Astrocyte of the spinal cord (primary cell): ENCODE measurements at regions not wholly inside any gene's neighbourhood (a gene's known extent, or its start where the extent isn't known, plus 50 kb on each side); places are given as distances from the start of the nearest gene placed in this dataset.

Experiments used
- DNase-seq: peaks from one replicate; pipeline ENCODE4 v3.0.0; 2011; ENCODE audit warnings: low read depth, low spot score
- H3K4me3 ChIP-seq: 2 replicates; pipeline ENCODE4 v1.5.1; 2011; ENCODE audit warnings: low read depth, mild to moderate bottlenecking, low read length, moderate library complexity
- CTCF ChIP-seq: IDR thresholded peaks from 2 replicates; pipeline ENCODE4 v1.5.1; 2012; ENCODE audit warnings: low read depth, mild to moderate bottlenecking, low read length, inconsistent platforms
- in situ Hi-C: cut with HindIII; loops from 2 replicates; pipeline ENCODE4 v1.10.0; 2017; ENCODE audit warnings: low sequenced_read_pairs

DNA sequence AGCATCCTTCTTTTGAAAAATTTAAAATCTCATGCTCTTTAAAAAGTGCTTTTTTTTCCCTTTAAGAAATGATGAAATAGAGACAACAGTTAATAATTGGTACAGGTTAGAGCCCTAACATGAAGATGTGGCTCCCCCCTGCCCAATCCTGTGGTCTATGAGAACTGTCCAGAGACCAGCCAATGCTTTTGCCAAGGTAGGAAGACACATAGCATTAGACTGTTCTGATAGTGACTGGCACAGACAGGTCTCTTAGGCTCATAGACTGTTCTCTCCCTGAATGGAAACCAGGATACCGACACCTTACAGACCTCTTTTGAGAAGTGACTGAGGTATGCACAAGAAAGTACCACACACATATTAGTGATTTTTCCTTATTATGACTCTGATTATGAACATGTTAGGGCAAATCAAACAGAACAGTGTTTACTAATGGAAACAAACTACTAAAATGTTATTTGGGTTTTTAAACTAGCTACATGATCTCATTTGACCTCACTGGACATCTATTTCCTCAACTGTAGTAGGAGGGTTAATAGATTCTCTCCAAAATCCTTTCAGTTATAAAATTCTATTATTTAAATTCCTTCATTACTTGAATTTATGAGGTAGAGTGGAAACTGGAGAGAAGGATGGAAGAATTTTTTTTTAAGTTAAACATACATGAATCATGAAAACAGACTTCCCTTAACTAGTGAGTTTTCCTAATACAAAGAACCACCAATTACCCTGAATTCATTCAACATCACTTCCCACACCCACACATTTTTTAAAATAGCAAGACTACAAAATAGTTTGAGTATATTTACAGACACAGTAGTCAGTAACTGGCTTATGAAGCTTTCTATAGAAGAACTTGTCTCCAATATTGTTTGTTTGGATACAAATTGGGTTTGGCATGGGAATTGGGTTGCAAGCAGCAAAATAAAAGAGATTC, 120.4 kb downstream of the OGFRL1 start:
- in situ Hi-C loops: no loop called here
- H3K4me3 ChIP-seq: no peak overlapping the region
- TF ChIP-seq CTCF: no peak
- DNase-seq: no peak

DNA sequence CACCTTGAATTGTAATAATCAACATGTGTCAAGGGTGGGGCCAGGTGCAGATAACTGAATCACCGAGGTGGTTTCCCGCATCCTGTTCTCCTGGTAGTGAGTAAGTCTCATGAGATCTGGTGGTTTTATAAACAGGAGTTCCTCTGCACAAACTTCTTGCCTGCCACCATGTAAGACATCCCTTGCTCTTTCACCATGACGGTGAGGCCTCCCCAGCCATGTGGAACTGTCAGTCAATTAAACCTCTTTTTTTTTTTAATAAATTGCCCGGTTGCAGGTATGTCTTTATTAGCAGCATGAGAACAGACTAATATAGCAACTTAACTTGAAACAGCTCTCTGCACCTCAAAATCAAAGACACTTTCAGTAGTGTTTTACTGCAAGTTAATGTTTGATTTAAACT, 121.6 kb downstream of the OGFRL1 start:
- TF ChIP-seq CTCF: no peak
- DNase-seq: no peak
- in situ Hi-C loops: no loop called here
- no peak overlapping the region for H3K4me3 ChIP-seq

- no peak overlapping the region for H3K4me3 ChIP-seq
- peak; percentile 50 for DNase-seq
- no peak for TF ChIP-seq CTCF
- in situ Hi-C loops: no loop called here
Observed at GRCh38 chr6:71410681-71411080, 122.1 kb downstream of the OGFRL1 start.

- DNase-seq: no peak
- H3K4me3 ChIP-seq: no peak overlapping the region
- in situ Hi-C loops: no loop called here
Observed at GRCh38 chr6:71411882-71412281, 123.3 kb downstream of the OGFRL1 start.

GRCh38 chr6:71412559-71413140, 124.0 kb downstream of the OGFRL1 start:
- peak; percentile 41 for DNase-seq
- TF ChIP-seq CTCF: no peak
- H3K4me3 ChIP-seq: no peak overlapping the region
- in situ Hi-C loops: no loop called here

More at GRCh38 chr6:71411882-71412281, 123.3 kb downstream of the OGFRL1 start:
- TF ChIP-seq CTCF: no peak

- H3K4me3 ChIP-seq: no peak overlapping the region
- in situ Hi-C loops: no loop called here
- no peak for DNase-seq
- no peak for TF ChIP-seq CTCF
Observed at GRCh38 chr6:71414486-71414885, 125.9 kb downstream of the OGFRL1 start.
